ENCODE measurements at regions not wholly inside any gene's neighbourhood (a gene's known extent, or its start where the extent isn't known, plus 50 kb on each side); places are given as distances from the start of the nearest gene placed in this dataset.

GRCh38 chr5:89601880-89602279 is 718.9 kb upstream of the MEF2C start:
- TF ChIP-seq EZH2 (IDR thresholded peaks at IDR 0.05; ENCODE audit: insufficient read depth, poor library complexity, severe bottlenecking) (no peak), EZH2phosphoT487 (IDR thresholded peaks at IDR 0.05; ENCODE audit: insufficient read depth, low read depth) (no peak)
